ENCODE measurements at regions not wholly inside any gene's neighbourhood (a gene's known extent, or its start where the extent isn't known, plus 50 kb on each side); places are given as distances from the start of the nearest gene placed in this dataset.

GRCh38 chr15:99486371-99487336 is 79.1 kb upstream of the MEF2A start (continued):
- TF ChIP-seq CTCF (IDR thresholded peaks at IDR 0.05; ENCODE audit: control extremely low read depth in 1 of 3, insufficient read depth in 1 of 3, low read depth in 1 of 3, low read length in 3 of 3): peak in 1 of 3 experiments; percentile 2; a peak in 1 of 4 replicates

Measured in H1 (cell line).